ENCODE measurements at regions not wholly inside any gene's neighbourhood (a gene's known extent, or its start where the extent isn't known, plus 50 kb on each side); places are given as distances from the start of the nearest gene placed in this dataset.
A peak's percentile ranks its signal among the peaks of the same experiment; 100 is the strongest.

GRCh38 chr9:105912157-105912862, 218.0 kb downstream of the TMEM38B start:
- DNase-seq: no peak

DNA sequence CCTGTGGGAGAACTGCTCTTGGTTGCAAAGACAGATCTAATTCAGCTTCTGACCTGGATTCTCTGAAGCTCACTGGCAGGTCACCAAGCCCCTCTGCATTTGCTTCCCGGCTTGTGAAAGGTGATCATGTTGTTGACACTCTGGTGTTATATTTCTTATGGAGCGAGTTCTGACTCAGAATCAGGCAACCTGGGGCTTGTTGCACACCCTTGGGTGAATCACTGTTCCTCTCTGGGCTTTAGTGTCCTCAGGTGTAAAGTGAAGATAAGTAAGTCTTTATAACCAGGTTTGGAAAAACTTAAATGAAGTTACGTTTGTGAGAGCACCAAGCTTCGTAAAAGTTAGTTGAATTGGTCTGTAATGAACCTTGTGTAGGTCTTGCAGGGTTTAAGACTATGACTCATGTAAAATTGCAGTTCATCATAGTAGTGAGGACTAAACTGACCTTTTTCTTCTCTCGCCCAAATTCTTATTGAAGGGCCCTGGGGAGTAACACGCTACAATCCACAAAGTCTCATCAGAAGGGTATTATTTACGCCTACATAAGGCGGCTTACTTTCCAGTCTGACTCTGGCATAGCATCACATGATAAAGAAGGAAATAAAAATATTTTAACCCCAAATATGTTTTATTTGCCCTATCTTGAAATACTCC, 218.6 kb downstream of the TMEM38B start:
- no peak for DNase-seq

DNA sequence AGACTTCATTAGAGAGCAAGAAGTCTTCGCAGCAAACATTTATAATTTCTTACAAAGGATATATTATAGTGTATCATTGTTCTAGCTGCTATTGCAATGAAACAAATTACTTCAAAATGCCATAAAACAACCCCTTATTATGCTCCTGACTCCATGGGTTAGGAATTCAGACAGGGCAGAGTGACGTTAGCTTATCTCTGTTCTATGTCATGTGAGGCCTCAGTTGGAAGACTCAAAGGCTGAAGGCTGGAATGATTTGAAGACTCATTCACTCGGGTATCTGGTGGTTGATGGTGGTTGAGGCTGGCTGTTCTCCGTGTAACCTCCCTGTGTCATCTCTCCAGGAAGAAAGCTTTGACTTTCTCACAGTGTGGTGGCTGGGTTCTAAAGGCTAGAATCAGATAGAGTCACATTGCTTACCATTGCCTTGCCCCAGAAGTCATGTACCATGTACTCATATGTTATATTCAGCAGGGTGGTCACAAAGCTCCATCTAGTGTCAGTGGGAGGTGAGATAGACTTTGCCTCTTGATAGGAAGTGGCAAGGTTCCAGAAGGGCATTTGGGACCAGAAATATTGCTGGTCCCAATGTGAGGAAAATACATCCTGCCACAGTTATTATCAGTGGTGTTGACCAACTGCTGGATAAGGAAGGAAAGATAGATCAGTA, 226.9 kb downstream of the TMEM38B start:
- DNase-seq: no peak

GRCh38 chr9:105928416-105928815, 234.1 kb downstream of the TMEM38B start:
- no peak for DNase-seq

DNA sequence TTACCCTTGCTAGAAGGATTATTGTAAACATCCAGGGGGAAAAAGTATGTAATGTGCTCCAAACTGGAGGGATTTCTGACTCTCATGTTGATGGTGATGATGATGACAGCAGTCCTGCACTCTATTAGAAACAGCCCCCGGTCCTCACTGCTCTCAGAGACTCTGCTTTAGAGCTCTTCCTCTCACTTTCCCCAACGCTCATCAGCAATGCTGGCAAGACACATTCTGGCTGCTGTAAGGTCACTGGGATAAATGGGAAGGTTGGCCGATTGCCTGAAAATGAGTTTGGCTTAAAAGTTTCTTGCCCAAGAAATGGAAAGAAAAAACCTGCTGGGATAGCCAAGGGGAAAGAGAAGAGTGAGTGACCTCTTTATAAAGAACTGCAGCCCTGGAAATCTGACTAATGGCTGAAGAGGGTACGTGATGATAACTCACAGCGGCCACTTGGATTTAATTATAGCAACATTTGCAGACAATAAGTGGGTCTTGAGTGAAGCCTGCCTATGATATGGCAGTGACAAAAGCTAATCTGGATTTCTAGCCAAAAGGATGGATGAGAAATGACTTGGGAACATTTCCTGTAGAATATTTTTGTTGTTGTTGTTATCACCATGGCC, 235.8 kb downstream of the TMEM38B start:
- no peak for DNase-seq

- DNase-seq: no peak
Observed at GRCh38 chr9:105932276-105932675, 237.9 kb downstream of the TMEM38B start.

GRCh38 chr9:105950448-105950847, 256.1 kb downstream of the TMEM38B start:
- no peak for DNase-seq

DNA sequence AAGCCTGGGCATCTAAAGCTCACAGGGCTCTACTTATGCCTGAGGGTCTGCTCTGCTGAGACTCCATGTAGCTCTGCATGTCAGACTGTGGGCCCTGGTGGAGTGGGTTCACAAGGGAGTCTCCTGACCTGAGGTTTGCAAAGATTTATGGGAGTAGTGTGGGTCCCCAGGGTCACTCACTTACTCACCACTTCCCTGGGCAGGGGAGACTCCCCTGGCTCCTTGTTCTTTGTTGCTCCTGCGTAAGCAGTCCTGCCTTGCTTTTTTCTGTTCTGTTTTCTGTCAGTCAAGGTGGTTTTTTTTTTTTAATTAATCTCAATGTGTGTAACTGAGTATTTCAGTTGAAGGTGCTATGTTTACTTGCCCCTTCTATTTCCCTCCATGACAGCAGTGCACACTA, 256.6 kb downstream of the TMEM38B start:
- no peak for DNase-seq

DNA sequence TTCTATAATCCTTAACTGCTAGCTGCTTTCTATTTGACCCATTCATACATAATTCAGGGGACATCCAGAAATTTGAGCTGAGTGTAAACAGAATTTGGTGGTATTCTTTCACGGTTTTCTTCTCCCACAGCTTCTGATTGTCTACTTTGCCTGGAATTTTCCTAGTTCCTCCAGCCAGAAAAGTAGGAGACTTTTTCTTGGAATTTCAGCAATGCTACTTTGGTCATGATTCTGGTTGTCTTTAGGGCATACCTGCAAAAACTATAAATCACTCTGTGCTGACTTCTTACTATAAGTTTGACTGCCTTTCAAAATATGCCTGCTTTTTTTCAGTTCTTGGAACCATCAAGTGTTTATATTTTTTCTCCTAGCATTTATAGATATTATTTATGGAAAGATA, 260.2 kb downstream of the TMEM38B start:
- DNase-seq: no peak

GRCh38 chr9:105957830-105958229, 263.5 kb downstream of the TMEM38B start:
- DNase-seq: no peak

- no peak for DNase-seq
Observed at GRCh38 chr9:105958587-105958986, 264.2 kb downstream of the TMEM38B start.

- DNase-seq: no peak
Observed at GRCh38 chr9:105959531-105959930, 265.2 kb downstream of the TMEM38B start.

GRCh38 chr9:105963343-105964099, 269.2 kb downstream of the TMEM38B start:
- no peak for DNase-seq

GRCh38 chr9:105964156-105964555, 269.8 kb downstream of the TMEM38B start:
- DNase-seq: no peak

- no peak for DNase-seq
Observed at GRCh38 chr9:105966834-105967233, 272.5 kb downstream of the TMEM38B start.

DNA sequence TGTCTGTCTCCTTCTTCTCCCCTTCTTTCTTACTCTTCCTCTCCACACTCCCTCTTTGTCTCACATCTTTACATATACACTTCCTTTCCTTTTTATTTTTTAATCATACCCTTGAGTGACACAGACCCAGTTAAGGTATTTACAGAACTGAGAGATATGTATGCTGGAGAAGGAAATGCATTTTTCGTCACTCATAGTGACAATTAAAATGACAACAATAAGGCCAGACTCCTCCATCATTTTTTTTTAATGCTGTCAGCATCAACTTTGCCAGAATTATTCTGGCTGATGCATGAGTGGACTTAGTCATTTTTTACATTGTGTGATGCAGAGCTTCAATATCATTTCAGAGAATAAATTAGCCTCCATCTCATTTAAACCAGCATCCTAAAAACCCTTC, 272.9 kb downstream of the TMEM38B start:
- DNase-seq: no peak

DNA sequence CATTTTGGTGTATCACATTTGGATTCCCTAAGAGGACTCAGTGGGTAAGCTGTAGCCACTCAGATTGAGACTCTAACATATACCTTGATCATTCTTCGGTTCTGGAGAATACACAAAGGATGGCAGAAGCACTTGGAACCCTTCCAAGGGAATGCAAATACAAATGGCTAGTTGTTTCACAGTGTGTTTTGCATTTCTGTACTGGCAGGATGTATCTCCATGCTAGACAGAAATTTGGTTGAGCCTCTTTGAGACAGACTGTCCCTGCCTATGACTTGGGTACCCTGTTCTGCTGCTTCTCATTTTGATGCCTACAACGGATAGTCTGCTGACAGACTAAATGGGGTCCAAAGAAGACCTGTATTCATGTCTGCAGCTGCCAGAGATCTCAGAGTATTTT, 273.5 kb downstream of the TMEM38B start:
- DNase-seq: peak in 7 of 56 donors; percentile 5 to 54 (median 24)

DNA sequence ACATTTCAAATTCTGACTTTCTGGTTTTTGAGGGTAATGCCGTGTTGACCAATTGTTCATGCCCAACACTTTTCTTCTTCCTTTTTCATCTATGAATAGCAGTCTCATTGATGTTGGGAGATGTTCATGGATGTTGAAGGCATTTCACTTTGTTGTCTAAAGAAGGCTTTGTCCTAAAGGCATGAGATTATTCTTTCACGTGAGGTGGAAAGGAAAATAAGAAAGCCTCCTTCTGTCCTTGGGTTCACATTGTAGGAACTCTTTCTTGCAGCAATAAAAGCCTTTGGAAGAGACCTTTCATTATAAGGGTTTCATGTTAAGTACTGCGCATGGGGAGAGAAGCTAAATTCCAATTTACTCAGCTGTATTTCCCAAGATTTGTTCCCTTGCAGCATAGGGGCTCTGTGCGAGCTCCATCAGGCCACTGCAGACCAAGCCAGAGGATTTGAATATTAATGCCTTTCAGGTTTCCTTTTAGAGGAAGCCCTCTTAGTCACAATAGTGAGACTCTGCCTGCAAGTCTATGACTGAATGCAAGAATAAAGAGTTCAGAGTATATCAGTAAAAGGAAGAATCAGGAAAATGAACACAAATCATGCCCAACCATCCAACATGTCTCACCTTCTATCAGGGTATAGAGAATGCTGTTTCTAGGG, 274.6 kb downstream of the TMEM38B start:
- DNase-seq: no peak

DNA sequence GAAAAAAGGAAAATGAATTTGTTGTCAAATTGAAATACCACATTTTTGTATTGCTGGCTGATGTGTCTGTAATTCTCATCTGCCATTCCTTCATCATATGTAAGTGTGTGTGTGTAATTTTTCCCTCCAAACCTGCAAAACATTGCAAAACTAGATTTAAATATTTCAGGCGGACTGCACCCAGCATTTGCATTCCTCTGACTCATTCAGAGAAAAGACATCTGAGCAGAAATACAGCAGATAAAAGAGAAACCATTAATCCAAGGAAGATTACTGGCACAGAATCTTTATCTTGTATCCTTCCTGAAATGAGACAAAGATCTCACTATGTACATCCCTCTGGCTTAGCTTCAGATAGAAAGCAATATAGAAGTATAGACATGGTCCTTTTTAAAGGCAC, 275.3 kb downstream of the TMEM38B start:
- no peak for DNase-seq

DNA sequence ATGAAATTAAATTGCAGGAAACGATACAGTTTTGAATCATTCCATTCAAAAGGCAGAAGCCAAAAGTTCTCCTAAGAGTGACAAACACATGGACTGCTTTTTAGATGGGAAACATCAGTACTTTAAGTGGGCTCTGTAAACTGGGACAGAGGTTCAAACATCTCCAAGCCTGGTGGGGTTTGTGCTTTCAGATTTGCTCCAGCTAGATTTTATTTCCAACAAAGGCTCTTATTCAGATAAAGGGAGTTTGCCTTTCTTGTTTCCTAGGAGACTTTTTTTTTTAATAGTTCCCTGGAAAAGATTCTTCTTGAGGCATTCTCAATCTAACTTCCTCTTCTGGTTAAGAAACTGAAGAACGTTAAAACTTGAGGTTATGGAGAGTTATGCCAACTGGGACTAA, 277.6 kb downstream of the TMEM38B start:
- DNase-seq: no peak

All from amygdala (tissue), 56 donors.